IPS DF 6.9 (cell line): ENCODE measurements at regions not wholly inside any gene's neighbourhood (a gene's known extent, or its start where the extent isn't known, plus 50 kb on each side); places are given as distances from the start of the nearest gene placed in this dataset.

Source experiments
- DNase-seq: peaks from one replicate; pipeline ENCODE4 v3.0.0-alpha.2; 2013; ENCODE audit warnings: low read depth, low spot score
- H3K27ac ChIP-seq: one replicate; pipeline ENCODE4 v1.5.1; 2013; ENCODE audit warnings: low read length, control low read depth
- H3K27me3 ChIP-seq: 2 replicates; pipeline ENCODE4 v1.6.1; 2013; ENCODE audit warnings: mild to moderate bottlenecking, low read length; ENCODE audit not compliant: control insufficient read depth, insufficient read depth
- H3K36me3 ChIP-seq: 2 replicates; pipeline ENCODE4 v1.6.1; 2013; ENCODE audit warnings: low read length; ENCODE audit not compliant: control insufficient read depth, insufficient read depth
- H3K4me1 ChIP-seq: 2 replicates; pipeline ENCODE4 v1.6.1; 2013; ENCODE audit warnings: low read length; ENCODE audit not compliant: control insufficient read depth, insufficient read depth
- H3K4me3 ChIP-seq: 2 replicates; pipeline ENCODE4 v1.5.1; 2013; ENCODE audit warnings: mild to moderate bottlenecking, low read length
- H3K9me3 ChIP-seq: 2 replicates; pipeline ENCODE4 v1.6.1; 2013; ENCODE audit warnings: low read length, inconsistent platforms; ENCODE audit not compliant: control insufficient read depth, insufficient read depth
- WGBS: extraction: QIAGEN DNeasy Blood & Tissue Kit; methylation state at CpG from one replicate; pipeline ENCODE4 v1.1.7; 2013; ENCODE audit warnings: mixed read lengths, missing lambda C conversion rate; ENCODE audit not compliant: insufficient read length, insufficient coverage; 5-methylcytosine and 5-hydroxymethylcytosine counted together

GRCh38 chr5:93092349-93093105 is 488.5 kb downstream of the NR2F1-AS1 start:
- H3K27ac ChIP-seq, result no peak overlapping the region
- no peak for DNase-seq

DNA sequence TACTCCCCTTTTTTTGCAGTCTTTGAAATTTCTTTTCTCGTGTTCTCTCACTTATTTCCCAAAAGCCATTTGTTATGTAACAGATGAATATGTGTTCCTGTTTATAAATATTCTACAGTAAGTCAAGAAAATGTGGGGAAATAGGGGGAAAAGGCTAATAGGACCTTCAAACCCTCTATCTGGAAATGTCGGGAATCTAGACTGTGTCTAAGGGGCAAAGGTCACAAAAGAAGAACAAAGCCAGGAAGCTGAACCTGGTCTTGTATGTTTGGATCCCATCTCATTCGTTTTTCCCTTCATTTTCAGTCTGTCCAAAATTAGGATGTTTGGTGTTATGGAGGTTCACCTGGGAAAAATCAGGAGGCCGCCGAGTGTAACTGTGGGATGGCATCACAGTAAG is 490.3 kb downstream of the NR2F1-AS1 start:
- no peaks in the 10 kb centered on the region for H3K4me1 ChIP-seq
- H3K27me3 ChIP-seq, result no peaks in the 10 kb centered on the region
- DNase-seq, result no peak
- no peaks in the 10 kb centered on the region for H3K9me3 ChIP-seq
- no CpG with 5 or more reads among the region's 5 CpGs for WGBS
- H3K36me3 ChIP-seq, result no peaks in the 10 kb centered on the region
- no peak overlapping the region for H3K4me3 ChIP-seq
- no peak overlapping the region for H3K27ac ChIP-seq

More at GRCh38 chr5:93092349-93093105, 488.5 kb downstream of the NR2F1-AS1 start:
- Histone ChIP-seq H3K4me3 (no peak overlapping the region), H3K27me3 (no peaks in the 10 kb centered on the region), H3K4me1 (no peaks in the 10 kb centered on the region), H3K9me3 (no peaks in the 10 kb centered on the region), H3K36me3 (no peaks in the 10 kb centered on the region)
- no CpG with 5 or more reads among the region's 2 CpGs for WGBS

- H3K27ac ChIP-seq, result no peak overlapping the region
- no CpG with 5 or more reads among the region's 7 CpGs for WGBS
- no peaks in the 10 kb centered on the region for H3K4me1 ChIP-seq
- no peaks in the 10 kb centered on the region for H3K9me3 ChIP-seq
- H3K36me3 ChIP-seq, result no peaks in the 10 kb centered on the region
- no peak overlapping the region for H3K4me3 ChIP-seq
- H3K27me3 ChIP-seq, result no peaks in the 10 kb centered on the region
- no peak for DNase-seq
Measured at GRCh38 chr5:93088592-93089389, 492.2 kb downstream of the NR2F1-AS1 start.

- no peak for DNase-seq
- no CpG with 5 or more reads among the region's 3 CpGs for WGBS
- no peaks in the 10 kb centered on the region for H3K9me3 ChIP-seq
- H3K36me3 ChIP-seq, result no peaks in the 10 kb centered on the region
- H3K27me3 ChIP-seq, result no peaks in the 10 kb centered on the region
- H3K27ac ChIP-seq, result no peak overlapping the region
- no peaks in the 10 kb centered on the region for H3K4me1 ChIP-seq
- no peak overlapping the region for H3K4me3 ChIP-seq
Measured at GRCh38 chr5:93087326-93087725, 493.7 kb downstream of the NR2F1-AS1 start.

GRCh38 chr5:93082981-93083380 is 498.0 kb downstream of the NR2F1-AS1 start:
- H3K4me3 ChIP-seq, result no peak overlapping the region

GRCh38 chr5:93079046-93079445 is 502.0 kb downstream of the NR2F1-AS1 start:
- no CpG with 5 or more reads among the region's 2 CpGs for WGBS
- H3K27ac ChIP-seq, result no peak overlapping the region

More at GRCh38 chr5:93082981-93083380, 498.0 kb downstream of the NR2F1-AS1 start:
- H3K27me3 ChIP-seq, result no peaks in the 10 kb centered on the region
- no CpG with 5 or more reads among the region's 2 CpGs for WGBS
- H3K4me1 ChIP-seq, result no peaks in the 10 kb centered on the region
- no peaks in the 10 kb centered on the region for H3K36me3 ChIP-seq
- DNase-seq, result no peak
- no peak overlapping the region for H3K27ac ChIP-seq
- H3K9me3 ChIP-seq, result no peaks in the 10 kb centered on the region

DNA sequence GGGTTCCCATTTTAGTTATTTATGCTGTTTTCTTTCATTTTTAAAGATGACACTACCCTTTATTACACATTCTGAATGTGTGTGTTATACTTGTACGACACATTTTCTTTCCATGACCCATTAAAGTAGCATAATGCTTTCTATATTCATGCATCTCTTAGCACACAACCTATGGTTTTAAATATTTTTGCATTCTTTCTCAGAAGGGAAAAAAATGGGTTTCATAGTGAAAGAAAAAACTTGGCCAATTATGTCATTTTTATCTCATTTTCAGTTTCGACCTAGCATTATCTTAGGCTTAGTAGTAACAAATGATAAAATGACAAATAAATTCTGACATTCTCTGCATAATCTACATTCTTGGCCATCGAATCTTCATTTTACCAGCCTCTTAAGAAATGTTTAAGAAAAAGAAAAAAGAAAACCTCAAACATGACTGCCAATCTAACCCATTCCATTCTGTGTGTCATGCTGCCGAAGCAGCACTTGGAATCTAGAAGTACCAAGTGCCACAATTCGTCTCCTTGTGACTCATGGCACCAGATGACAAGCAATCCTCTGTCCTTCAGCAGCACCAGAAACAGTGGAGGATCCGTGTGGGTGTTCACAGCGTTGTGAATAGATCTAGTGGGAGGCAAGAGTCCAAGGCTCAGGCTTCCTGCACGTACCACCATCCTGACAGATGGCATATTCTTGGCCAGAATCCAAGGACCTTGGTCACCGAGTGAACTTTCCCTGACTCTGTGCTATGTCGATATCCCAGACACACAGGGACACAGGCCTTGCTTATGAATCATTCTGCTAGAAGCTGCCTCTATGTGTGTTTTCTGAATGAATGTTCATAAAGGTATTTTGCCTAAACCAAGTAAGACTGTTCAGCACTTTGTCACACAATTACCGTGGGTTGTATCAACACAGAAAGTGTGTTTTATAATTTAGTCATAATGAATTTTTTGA is 502.7 kb downstream of the NR2F1-AS1 start:
- H3K4me1 ChIP-seq, result no peaks in the 10 kb centered on the region
- WGBS, result no CpG with 5 or more reads among the region's 11 CpGs
- H3K9me3 ChIP-seq, result no peaks in the 10 kb centered on the region
- H3K36me3 ChIP-seq, result no peaks in the 10 kb centered on the region
- no peaks in the 10 kb centered on the region for H3K27me3 ChIP-seq
- H3K4me3 ChIP-seq, result no peak overlapping the region
- H3K27ac ChIP-seq, result no peak overlapping the region
- no peak for DNase-seq

More at GRCh38 chr5:93079046-93079445, 502.0 kb downstream of the NR2F1-AS1 start:
- Histone ChIP-seq H3K4me3 (no peak overlapping the region), H3K27me3 (no peaks in the 10 kb centered on the region), H3K4me1 (no peaks in the 10 kb centered on the region), H3K9me3 (no peaks in the 10 kb centered on the region), H3K36me3 (no peaks in the 10 kb centered on the region)
- no peak for DNase-seq

DNA sequence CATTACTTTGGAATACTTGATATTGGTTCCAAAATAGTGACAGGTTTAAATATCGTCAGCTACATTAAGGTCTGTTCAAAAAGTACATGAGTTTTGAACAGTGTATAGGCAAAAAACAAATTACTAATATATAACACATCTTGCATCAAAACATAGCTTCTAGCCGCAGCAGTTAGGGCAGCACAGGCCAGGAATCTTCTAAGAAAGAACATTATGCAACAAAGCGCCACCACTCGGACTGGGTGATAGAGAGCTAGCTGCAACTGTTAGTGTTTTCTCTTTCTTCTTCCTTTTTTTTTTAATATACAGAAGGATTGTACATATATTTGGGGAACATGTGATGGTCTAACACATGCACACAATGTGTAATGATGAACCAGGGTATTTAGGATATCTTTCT is 504.5 kb downstream of the NR2F1-AS1 start:
- H3K4me3 ChIP-seq, result no peak overlapping the region
- DNase-seq, result no peak
- H3K4me1 ChIP-seq, result no peaks in the 10 kb centered on the region
- H3K27ac ChIP-seq, result no peak overlapping the region
- WGBS, result no CpG with 5 or more reads among the region's 4 CpGs
- no peaks in the 10 kb centered on the region for H3K9me3 ChIP-seq
- no peaks in the 10 kb centered on the region for H3K36me3 ChIP-seq
- no peaks in the 10 kb centered on the region for H3K27me3 ChIP-seq

DNA sequence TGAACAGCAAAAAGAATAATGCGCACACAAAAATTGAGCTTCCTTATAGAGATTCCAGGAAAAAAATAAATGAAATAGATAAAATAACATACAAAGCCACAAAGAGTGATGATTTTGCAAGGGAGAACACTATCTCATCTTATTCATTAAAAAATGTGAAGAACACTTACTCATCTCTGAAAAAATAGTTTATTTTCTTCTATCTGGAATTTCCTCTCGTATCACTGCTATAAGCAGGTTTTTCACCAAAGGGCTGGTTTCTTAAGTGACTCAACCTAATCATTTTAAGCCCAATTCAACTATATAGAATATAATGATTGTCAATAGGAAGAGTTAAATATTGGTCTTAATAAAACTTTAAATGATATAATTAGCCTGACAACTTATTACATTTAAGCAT is 504.9 kb downstream of the NR2F1-AS1 start:
- Histone ChIP-seq H3K27me3 (no peaks in the 10 kb centered on the region), H3K4me1 (no peaks in the 10 kb centered on the region), H3K9me3 (no peaks in the 10 kb centered on the region), H3K4me3 (no peak overlapping the region), H3K36me3 (no peaks in the 10 kb centered on the region), H3K27ac (no peak overlapping the region)
- WGBS, result no CpG with 5 or more reads among the region's 2 CpGs
- no peak for DNase-seq

- no peaks in the 10 kb centered on the region for H3K27me3 ChIP-seq
- WGBS, result no CpG with 5 or more reads among the region's 4 CpGs
- no peaks in the 10 kb centered on the region for H3K4me1 ChIP-seq
- H3K4me3 ChIP-seq, result no peak overlapping the region
- H3K36me3 ChIP-seq, result no peaks in the 10 kb centered on the region
- no peak for DNase-seq
- H3K27ac ChIP-seq, result no peak overlapping the region
- no peaks in the 10 kb centered on the region; the same call in 1 of the 2 replicates for H3K9me3 ChIP-seq
Measured at GRCh38 chr5:93073547-93073946, 507.5 kb downstream of the NR2F1-AS1 start.
